GM20000 (cell line): ENCODE measurements at regions not wholly inside any gene's neighbourhood (a gene's known extent, or its start where the extent isn't known, plus 50 kb on each side); places are given as distances from the start of the nearest gene placed in this dataset.

Source experiments
- DNase-seq: peaks from one replicate; pipeline ENCODE4 v3.0.0; 2012; ENCODE audit warnings: low spot score
- TF ChIP-seq, protein P1 (sequence below): IDR thresholded peaks from 2 replicates; pipeline ENCODE4 v1.5.1; 2012; ENCODE audit warnings: mild to moderate bottlenecking, control low read depth; ENCODE audit errors: extremely low read depth, missing control alignments

DNA sequence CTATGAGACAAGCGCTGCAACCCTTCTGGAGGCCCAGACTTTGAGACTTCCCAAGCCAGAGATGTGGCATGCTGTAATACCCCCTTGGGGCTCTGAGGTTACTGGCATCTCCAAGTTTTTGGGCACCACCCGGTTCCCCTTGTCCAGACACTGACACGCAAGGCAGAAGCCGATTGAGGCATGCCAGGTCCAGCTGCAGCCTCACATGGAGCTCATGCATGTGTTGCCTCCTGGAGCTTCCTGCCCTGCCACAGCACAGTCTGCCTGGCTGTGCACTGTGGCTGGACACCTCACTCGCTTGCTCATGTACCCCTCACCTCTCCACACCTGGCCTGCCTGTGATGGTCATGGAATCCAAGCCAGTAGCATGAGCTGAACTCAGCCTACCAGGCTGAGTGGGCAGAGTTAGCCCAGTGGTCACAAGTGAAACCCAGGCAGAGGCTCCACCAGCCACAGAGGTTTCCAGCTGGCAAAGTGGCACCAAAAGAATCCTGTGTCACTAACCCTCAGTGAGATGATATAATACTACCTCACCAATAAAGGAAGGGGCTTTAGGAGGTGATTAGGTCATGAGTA lies 789.2 kb upstream of the INTU start:
- no peak for DNase-seq
- TF ChIP-seq, protein P1, sequence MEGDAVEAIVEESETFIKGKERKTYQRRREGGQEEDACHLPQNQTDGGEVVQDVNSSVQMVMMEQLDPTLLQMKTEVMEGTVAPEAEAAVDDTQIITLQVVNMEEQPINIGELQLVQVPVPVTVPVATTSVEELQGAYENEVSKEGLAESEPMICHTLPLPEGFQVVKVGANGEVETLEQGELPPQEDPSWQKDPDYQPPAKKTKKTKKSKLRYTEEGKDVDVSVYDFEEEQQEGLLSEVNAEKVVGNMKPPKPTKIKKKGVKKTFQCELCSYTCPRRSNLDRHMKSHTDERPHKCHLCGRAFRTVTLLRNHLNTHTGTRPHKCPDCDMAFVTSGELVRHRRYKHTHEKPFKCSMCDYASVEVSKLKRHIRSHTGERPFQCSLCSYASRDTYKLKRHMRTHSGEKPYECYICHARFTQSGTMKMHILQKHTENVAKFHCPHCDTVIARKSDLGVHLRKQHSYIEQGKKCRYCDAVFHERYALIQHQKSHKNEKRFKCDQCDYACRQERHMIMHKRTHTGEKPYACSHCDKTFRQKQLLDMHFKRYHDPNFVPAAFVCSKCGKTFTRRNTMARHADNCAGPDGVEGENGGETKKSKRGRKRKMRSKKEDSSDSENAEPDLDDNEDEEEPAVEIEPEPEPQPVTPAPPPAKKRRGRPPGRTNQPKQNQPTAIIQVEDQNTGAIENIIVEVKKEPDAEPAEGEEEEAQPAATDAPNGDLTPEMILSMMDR, result no peak

DNA sequence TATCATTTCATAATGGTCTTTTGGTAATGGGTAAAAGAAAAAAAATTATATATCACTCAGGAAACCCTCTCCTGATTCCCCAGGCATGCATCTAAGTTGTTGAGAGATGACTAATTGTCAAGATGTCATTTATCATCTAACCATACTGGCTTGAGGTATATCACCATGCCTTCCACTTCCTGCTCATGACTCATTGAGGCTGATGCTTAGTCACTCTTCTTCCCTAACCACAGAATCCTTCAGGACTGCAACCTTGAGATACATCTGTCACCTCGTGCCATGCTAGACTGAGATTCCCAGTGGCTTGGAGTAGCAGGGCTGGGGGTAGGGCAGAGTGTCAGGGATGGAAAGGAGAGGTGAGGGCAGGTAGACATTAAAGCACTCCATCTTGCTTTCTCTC lies 782.5 kb upstream of the INTU start:
- TF ChIP-seq, protein P1, result no peak
- no peak for DNase-seq

DNA sequence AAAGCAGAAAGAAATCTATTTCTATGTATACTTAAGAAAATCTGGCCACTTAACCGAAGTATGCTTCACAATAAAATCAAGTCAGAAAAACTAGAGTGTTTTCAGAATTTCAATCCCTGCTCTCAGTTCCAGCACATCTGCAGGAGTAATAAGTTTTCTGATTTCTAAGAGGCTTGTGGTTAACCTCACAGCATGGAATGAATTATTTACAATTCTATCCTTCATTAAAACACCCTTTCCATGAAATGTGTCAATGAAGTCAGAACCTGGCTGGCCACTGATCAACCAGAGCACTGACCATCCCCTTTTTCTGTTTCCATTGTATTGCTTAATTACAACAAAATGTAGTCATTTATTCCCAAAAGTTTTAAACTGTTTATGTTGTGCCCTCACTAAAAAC lies 781.4 kb upstream of the INTU start:
- TF ChIP-seq, protein P1, result no peak
- no peak for DNase-seq

DNA sequence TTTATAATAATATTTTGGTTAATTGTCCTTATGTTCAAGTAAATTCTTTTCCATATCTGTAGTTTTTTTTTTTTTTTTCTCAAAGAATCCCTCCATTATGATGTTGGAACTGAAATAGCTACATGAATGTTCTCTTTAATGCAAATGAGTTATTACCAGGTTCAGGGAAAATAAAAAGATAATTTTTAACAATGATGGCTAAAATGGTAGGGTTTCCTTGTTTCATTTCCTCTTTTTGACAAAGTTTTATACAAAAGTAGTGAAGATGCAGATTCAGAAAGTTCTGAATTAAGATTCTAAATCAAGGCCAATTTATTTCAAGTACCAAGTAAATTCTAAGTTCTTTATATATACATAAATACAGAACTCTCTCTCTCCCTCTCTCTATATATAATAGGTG lies 779.0 kb upstream of the INTU start:
- TF ChIP-seq, protein P1, result no peak
- DNase-seq, result no peak

DNA sequence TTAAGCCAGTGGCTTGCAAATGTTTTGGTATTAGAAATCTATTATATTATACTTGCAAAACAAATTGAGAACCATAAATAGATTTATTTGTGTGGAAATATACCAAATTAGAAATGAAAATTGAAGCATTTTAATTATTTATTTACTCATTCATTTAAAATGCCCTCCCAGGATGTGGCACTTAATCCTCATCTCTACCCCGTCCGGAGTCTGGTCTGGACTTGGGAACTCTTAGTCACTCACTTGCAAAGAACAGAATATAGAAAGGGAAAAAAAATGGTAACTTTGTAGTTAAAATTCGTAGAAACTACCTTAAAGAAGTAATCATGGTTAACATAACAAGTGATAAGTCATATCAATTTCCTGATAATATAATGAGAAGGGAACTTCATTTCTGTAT lies 775.9 kb upstream of the INTU start:
- TF ChIP-seq, protein P1, result no peak
- no peak for DNase-seq

DNA sequence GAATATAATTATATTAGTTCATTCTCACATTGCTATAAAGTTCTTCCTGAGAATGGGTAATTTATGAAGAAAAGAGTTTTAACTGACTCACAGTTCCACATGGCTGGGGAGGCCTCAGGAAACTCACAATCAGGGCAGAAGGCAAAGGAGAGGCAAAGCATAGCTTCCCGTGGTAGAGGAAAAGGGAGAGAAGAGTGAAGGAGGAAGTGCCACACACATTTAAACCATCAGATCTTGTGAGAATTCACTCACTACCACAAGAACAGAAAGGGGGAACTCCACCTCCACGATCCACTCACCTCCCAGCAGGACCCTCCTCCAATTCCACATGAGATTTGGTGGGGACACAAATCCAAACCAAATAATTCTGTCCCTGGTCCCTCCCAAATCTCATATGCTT lies 773.4 kb upstream of the INTU start:
- TF ChIP-seq, protein P1, result no peak

DNA sequence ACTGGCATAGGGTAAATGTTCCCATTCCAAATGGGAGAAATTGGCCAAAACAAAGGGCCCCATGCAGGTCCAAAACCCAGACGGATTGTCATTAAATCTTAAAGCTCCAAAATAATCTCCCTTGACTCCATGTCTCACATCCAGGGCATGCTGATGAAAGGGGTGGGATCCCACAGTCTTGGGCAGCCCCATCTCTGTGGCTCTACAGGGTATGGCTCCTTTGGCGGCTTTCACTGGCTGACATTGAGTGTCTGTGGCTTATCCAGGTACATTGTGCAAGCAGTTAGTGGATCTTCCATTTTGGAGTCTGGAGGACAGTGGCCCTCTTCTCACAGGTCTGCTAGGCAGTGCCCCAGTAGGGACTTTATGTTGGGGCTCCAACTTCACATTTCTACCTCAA lies 772.9 kb upstream of the INTU start:
- no peak for DNase-seq
- TF ChIP-seq, protein P1, result no peak

More for the DNA sequence above, 773.4 kb upstream of the INTU start:
- no peak for DNase-seq
